ENCODE measurements at regions not wholly inside any gene's neighbourhood (a gene's known extent, or its start where the extent isn't known, plus 50 kb on each side); places are given as distances from the start of the nearest gene placed in this dataset.

GRCh38 chr9:75429531-75430475 lies 341.5 kb downstream of the OSTF1 start:
- H3K9ac ChIP-seq (ENCODE audit: low read length), result no peak overlapping the region
- H3K9me3 ChIP-seq (ENCODE audit: low read length), result no peaks in the 10 kb centered on the region
- H3K9me2 ChIP-seq (ENCODE audit: insufficient read depth, low read length), result no peaks in the 10 kb centered on the region
- no peak overlapping the region for H3K4me3 ChIP-seq (ENCODE audit: low read length)
- no peaks in the 10 kb centered on the region for H3K27me3 ChIP-seq (ENCODE audit: insufficient read depth, low read depth, low read length)
- TF ChIP-seq, protein P1, sequence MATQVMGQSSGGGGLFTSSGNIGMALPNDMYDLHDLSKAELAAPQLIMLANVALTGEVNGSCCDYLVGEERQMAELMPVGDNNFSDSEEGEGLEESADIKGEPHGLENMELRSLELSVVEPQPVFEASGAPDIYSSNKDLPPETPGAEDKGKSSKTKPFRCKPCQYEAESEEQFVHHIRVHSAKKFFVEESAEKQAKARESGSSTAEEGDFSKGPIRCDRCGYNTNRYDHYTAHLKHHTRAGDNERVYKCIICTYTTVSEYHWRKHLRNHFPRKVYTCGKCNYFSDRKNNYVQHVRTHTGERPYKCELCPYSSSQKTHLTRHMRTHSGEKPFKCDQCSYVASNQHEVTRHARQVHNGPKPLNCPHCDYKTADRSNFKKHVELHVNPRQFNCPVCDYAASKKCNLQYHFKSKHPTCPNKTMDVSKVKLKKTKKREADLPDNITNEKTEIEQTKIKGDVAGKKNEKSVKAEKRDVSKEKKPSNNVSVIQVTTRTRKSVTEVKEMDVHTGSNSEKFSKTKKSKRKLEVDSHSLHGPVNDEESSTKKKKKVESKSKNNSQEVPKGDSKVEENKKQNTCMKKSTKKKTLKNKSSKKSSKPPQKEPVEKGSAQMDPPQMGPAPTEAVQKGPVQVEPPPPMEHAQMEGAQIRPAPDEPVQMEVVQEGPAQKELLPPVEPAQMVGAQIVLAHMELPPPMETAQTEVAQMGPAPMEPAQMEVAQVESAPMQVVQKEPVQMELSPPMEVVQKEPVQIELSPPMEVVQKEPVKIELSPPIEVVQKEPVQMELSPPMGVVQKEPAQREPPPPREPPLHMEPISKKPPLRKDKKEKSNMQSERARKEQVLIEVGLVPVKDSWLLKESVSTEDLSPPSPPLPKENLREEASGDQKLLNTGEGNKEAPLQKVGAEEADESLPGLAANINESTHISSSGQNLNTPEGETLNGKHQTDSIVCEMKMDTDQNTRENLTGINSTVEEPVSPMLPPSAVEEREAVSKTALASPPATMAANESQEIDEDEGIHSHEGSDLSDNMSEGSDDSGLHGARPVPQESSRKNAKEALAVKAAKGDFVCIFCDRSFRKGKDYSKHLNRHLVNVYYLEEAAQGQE (IDR thresholded peaks at IDR 0.05; ENCODE audit: borderline replicate concordance), result no peak
- TF ChIP-seq CTCF (IDR thresholded peaks at IDR 0.05; ENCODE audit: poor library complexity, severe bottlenecking), result no peak
- no peak for TF ChIP-seq POLR2AphosphoS5 (IDR thresholded peaks at IDR 0.05)
- no peak for TF ChIP-seq RAD21 (conservative IDR thresholded peaks at IDR 0.05)
- no peak for TF ChIP-seq EP300 (conservative IDR thresholded peaks at IDR 0.05; ENCODE audit: poor library complexity, severe bottlenecking)
- no peak for TF ChIP-seq MXI1 (conservative IDR thresholded peaks at IDR 0.05; ENCODE audit: poor library complexity, severe bottlenecking)
- no peak for TF ChIP-seq EZH2 (IDR thresholded peaks at IDR 0.05; ENCODE audit: borderline replicate concordance, insufficient read depth, low read length, poor library complexity, severe bottlenecking)
- no peak for TF ChIP-seq SMC3 (conservative IDR thresholded peaks at IDR 0.05; ENCODE audit: poor library complexity)
- TF ChIP-seq TAF1 (IDR thresholded peaks at IDR 0.05; ENCODE audit: low read depth), result no peak
- no peaks in the 10 kb centered on the region for H3K36me3 ChIP-seq (ENCODE audit: insufficient read depth, low read length)
- no peaks in the 10 kb centered on the region for H3F3A ChIP-seq (ENCODE audit: insufficient read depth, low read length, poor library complexity, severe bottlenecking)
- H2AFZ ChIP-seq (ENCODE audit: low read depth, low read length), result no peak overlapping the region
- H3K79me2 ChIP-seq (replicated peaks; ENCODE audit: insufficient read depth, low read length), result no peaks in the 10 kb centered on the region
- no peak overlapping the region for H3K27ac ChIP-seq (ENCODE audit: low read length)
- no peak overlapping the region for H3K4me2 ChIP-seq (ENCODE audit: low read length)
- no peaks in the 10 kb centered on the region for H4K20me1 ChIP-seq (ENCODE audit: insufficient read depth)

DNA sequence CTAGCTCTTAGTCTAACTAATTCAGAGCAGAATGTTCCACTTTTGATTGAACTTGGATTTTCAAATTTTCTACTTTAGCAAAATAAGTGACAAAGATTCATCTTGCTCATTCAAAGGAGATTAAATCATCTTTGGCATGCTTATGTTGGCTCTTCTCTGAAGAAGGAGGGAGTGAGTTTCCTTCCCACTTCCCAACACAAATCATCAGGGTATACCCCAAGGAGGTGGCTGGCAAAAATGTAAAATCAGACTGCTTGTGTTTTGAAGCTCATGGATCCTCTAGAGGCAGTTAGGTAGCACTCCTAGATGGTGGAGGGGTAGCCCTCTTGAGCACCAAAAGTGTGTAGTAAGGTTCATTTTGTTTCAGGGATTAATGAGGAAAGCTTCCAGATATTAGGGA lies 343.1 kb downstream of the OSTF1 start:
- Histone ChIP-seq H3K4me2 (ENCODE audit: low read length) (no peak overlapping the region), H4K20me1 (ENCODE audit: insufficient read depth) (no peaks in the 10 kb centered on the region), H2AFZ (ENCODE audit: low read depth, low read length) (no peak overlapping the region), H3K4me3 (ENCODE audit: low read length) (no peak overlapping the region), H3K27me3 (ENCODE audit: insufficient read depth, low read depth, low read length) (no peaks in the 10 kb centered on the region), H3K36me3 (ENCODE audit: insufficient read depth, low read length) (no peaks in the 10 kb centered on the region), H3K27ac (ENCODE audit: low read length) (no peak overlapping the region), H3K9me3 (ENCODE audit: low read length) (no peaks in the 10 kb centered on the region), H3K9ac (ENCODE audit: low read length) (no peak overlapping the region), H3F3A (ENCODE audit: insufficient read depth, low read length, poor library complexity, severe bottlenecking) (no peaks in the 10 kb centered on the region), H3K79me2 (replicated peaks; ENCODE audit: insufficient read depth, low read length) (no peaks in the 10 kb centered on the region), H3K9me2 (ENCODE audit: insufficient read depth, low read length) (no peaks in the 10 kb centered on the region)
- TF ChIP-seq TAF1 (IDR thresholded peaks at IDR 0.05; ENCODE audit: low read depth), result no peak
- TF ChIP-seq MXI1 (conservative IDR thresholded peaks at IDR 0.05; ENCODE audit: poor library complexity, severe bottlenecking), result no peak
- TF ChIP-seq POLR2AphosphoS5 (IDR thresholded peaks at IDR 0.05), result no peak
- no peak for TF ChIP-seq EP300 (conservative IDR thresholded peaks at IDR 0.05; ENCODE audit: poor library complexity, severe bottlenecking)
- no peak for TF ChIP-seq SMC3 (conservative IDR thresholded peaks at IDR 0.05; ENCODE audit: poor library complexity)
- TF ChIP-seq, protein P1 (IDR thresholded peaks at IDR 0.05; ENCODE audit: borderline replicate concordance), result no peak
- no peak for TF ChIP-seq CTCF (IDR thresholded peaks at IDR 0.05; ENCODE audit: poor library complexity, severe bottlenecking)
- TF ChIP-seq EZH2 (IDR thresholded peaks at IDR 0.05; ENCODE audit: borderline replicate concordance, insufficient read depth, low read length, poor library complexity, severe bottlenecking), result no peak
- no peak for TF ChIP-seq RAD21 (conservative IDR thresholded peaks at IDR 0.05)
